Mesenteric fat pad (tissue), 1 donor: ENCODE measurements at regions not wholly inside any gene's neighbourhood (a gene's known extent, or its start where the extent isn't known, plus 50 kb on each side); places are given as distances from the start of the nearest gene placed in this dataset.

Experiments
- DNase-seq: peaks from one replicate; pipeline ENCODE4 v3.0.0-alpha.2; 2020; ENCODE audit warnings: low spot score
- donor health status: DM: yes; HTN: yes; CAD: no.

DNA sequence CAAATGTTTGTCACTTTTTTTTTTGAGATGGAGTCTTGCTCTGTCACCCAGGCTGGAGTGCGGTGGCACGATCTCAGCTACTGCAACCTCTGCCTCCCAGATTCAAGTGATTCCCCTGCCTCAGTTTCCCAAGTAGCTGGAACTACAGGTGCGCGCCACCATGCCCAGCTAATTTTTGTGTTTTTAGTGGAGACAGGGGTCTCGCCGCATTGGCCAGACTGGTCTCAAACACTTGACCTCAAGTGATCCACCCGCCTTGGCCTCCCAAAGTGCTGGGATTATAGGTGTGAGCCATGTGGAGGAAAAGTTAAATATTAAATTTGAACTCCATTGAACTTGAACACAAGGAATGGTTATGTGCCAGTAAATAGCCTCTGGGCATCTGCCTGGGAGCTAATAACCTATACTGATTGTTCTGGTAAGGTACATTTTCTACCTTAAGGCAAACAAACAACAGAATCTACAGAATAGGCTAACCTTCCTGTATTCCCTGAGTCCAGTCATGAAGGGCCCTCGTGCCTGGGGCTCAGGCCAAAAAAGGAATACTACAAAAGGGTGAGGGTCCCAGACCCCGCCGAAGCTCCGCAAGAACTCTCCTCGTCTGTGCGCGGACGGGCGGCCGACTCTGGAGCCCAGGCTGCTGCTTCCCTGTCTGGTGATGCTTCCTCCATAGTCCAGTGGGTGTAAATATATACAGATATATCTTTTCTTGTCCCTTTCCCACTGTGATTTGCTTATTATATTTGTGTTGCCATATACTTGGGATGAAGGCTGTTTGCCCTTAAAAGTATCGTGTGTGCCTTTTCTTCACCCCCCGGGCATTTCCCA, 74.0 kb upstream of the EIF5 start:
- no peak for DNase-seq

- DNase-seq: no peak
Measured at GRCh38 chr14:103260629-103261124, 73.4 kb upstream of the EIF5 start.

- DNase-seq: peak; percentile 24
Measured at GRCh38 chr14:103267226-103267910, 66.7 kb upstream of the EIF5 start.

DNA sequence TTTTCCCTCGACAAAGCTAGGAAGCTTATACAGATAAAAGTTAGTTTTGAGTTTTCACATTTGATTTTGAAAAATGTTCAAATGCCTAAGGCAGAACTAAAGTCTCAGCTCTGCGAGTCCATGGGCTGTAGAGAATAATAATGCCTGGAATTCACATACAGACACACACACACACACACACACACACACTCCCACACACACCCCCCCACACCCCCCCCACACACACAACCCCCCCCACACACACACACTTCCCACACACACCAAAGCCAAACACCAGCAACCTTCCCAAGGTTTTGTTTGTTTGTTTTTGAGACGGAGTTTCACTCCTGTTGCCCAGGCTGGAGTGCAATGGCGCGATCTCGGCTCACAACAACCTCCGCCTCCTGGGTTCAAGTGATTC, 62.8 kb upstream of the EIF5 start:
- no peak for DNase-seq

- peak; percentile 90 for DNase-seq
Measured at GRCh38 chr14:103273145-103273744, 60.8 kb upstream of the EIF5 start.

GRCh38 chr14:103273745-103274615, 60.1 kb upstream of the EIF5 start:
- DNase-seq: peak; percentile 78

- DNase-seq: no peak
Measured at GRCh38 chr14:103275000-103275399, 59.0 kb upstream of the EIF5 start.

GRCh38 chr14:103277931-103278330, 56.1 kb upstream of the EIF5 start:
- no peak for DNase-seq

GRCh38 chr14:103279142-103280025, 54.7 kb upstream of the EIF5 start:
- no peak for DNase-seq

DNA sequence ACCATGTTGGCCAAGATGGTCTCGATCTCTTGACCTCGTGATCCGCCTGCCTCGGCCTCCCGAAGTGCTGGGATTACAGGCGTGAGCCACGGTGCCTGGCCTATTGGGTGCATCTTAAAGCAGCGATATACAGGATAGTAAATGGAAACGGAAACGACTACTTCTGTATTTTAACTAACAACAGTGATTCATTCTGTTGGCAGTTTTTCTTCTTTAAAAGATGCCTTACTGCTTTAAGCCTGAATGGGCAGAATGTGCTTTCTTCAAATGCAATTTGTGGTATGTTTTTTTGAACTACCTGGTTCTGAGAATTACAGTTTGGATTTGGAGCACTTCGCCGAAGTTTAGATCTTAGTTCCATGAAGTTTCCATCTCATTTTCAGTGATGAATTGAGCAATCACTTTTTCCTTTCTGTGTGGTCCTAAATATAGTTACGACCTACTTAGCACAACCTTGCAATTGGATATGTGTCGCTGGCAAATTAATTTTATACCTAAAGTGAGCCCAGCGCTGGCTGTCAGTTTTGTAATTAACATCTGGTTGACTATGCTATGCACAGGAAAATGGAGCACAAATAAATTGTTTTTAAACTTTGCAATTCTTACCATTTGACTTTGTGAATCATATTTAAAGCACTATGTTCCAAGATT, 53.6 kb upstream of the EIF5 start:
- DNase-seq: no peak

- DNase-seq: peak; percentile 72
Measured at GRCh38 chr14:103281496-103282231, 52.4 kb upstream of the EIF5 start.

- DNase-seq: peak; percentile 71
Measured at GRCh38 chr14:103282309-103282708, 51.7 kb upstream of the EIF5 start.

DNA sequence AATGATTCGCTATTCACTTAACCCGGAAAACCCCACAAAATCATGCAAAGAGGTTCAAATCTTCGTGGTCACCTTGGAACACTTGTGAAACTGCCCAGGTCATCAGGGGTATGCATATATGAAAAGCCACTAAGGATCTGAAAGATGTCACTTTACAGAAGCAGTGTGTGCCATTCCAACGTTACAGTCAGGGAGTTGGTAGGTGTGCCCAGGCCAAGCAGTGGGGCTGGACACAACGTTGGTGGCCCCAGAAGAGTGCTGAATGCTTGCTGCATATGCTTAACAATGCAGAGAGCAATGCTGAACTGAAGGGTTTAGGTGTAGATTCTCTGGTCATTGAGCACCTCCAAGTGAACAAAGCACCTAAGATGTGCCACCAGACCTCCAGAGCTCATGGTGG, 51.1 kb upstream of the EIF5 start:
- peak; percentile 37 for DNase-seq

DNA sequence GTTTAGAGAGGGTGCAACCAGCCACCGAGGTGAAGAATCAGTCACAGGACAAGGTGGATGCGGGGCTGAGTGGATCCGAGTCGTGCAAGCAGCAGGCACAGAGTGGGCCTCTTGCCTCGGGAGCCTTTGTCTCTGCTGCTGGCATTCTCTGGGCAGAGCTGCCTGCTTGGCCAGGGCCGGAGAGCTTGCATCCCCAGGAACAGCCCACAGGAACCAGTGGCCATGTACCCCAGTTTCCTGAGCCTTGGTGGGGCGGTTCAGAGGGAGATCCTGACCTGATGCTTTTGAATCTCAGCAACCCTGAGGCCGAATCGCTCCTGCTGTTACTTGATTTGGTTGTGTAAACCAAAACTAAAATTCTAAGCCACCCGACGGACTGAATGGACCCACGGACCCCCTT, 50.1 kb upstream of the EIF5 start:
- peak; percentile 79 for DNase-seq
